Neutrophil (primary cell): ENCODE measurements at regions not wholly inside any gene's neighbourhood (a gene's known extent, or its start where the extent isn't known, plus 50 kb on each side); places are given as distances from the start of the nearest gene placed in this dataset.

Experiments used
- H3K27ac ChIP-seq: fragments of 200-600 bp; sonication (generic); 2 replicates; pipeline ENCODE4 v1.5.1; 2016; ENCODE audit warnings: mild to moderate bottlenecking, moderate library complexity
- H3K27me3 ChIP-seq: fragments of 200-600 bp; sonication (generic); 2 replicates; pipeline ENCODE4 v1.6.0; 2016; ENCODE audit warnings: mild to moderate bottlenecking
- H3K36me3 ChIP-seq: fragments of 200-600 bp; sonication (generic); 2 replicates; pipeline ENCODE4 v1.5.1; 2017
- H3K4me1 ChIP-seq, 2 experiments: fragments of 200-600 bp in 1 of 2; sonication (generic) in 1 of 2; 1 replicate in 1 of 2; 2 replicates in 1 of 2; pipeline versions ENCODE4 v1.5.1 to v1.6.1; 2013 to 2016; ENCODE audit warnings: low read depth in 1 of 2, low read length in 1 of 2, mild to moderate bottlenecking in 1 of 2, moderate library complexity in 1 of 2; ENCODE audit not compliant: control insufficient read depth in 1 of 2, insufficient read depth in 1 of 2
- H3K4me3 ChIP-seq, 2 experiments: fragments of 200-600 bp in 1 of 2; sonication (generic) in 1 of 2; 1 replicate in 1 of 2; 2 replicates in 1 of 2; pipeline ENCODE4 v1.5.1; 2013 to 2016; ENCODE audit warnings: low read depth in 1 of 2, low read length in 1 of 2, mild to moderate bottlenecking in 1 of 2, moderate library complexity in 1 of 2
- H3K9me3 ChIP-seq: fragments of 200-600 bp; sonication (generic); 2 replicates; pipeline ENCODE4 v1.5.1; 2016
- CTCF ChIP-seq: fragments of 200-600 bp; sonication (generic); IDR thresholded peaks from 2 replicates; pipeline ENCODE4 v1.5.1; 2016; ENCODE audit warnings: antibody characterized with exemption

- H3K27ac ChIP-seq: no peak overlapping the region
- no peaks in the 10 kb centered on the region for H3K9me3 ChIP-seq
- no peak for TF ChIP-seq CTCF
- no peaks in the 10 kb centered on the region for H3K36me3 ChIP-seq
- H3K4me1 ChIP-seq: no peaks in the 10 kb centered on the region
- peaks cover 3% of the 10 kb centered on the region for H3K27me3 ChIP-seq
- H3K4me3 ChIP-seq: no peak overlapping the region
These were observed 291.0 kb downstream of the PRDM2 start for GRCh38 chr1:13990939-13991338.

- H3K27me3 ChIP-seq: peaks cover 3% of the 10 kb centered on the region
- H3K9me3 ChIP-seq: no peaks in the 10 kb centered on the region
- no peak overlapping the region for H3K27ac ChIP-seq
- no peak overlapping the region for H3K4me3 ChIP-seq
- no peaks in the 10 kb centered on the region for H3K4me1 ChIP-seq
- TF ChIP-seq CTCF: no peak
- no peaks in the 10 kb centered on the region for H3K36me3 ChIP-seq
These were observed 292.7 kb downstream of the PRDM2 start for GRCh38 chr1:13992489-13993285.

- no peak for TF ChIP-seq CTCF
- no peak overlapping the region for H3K27ac ChIP-seq
- no peak overlapping the region for H3K4me3 ChIP-seq
- no peaks in the 10 kb centered on the region for H3K4me1 ChIP-seq
- no peaks in the 10 kb centered on the region for H3K9me3 ChIP-seq
- peaks cover 3% of the 10 kb centered on the region for H3K27me3 ChIP-seq
- no peaks in the 10 kb centered on the region for H3K36me3 ChIP-seq
These were observed 294.4 kb downstream of the PRDM2 start for GRCh38 chr1:13994386-13994785.

- Histone ChIP-seq H3K4me3 (no peak overlapping the region), H3K9me3 (no peaks in the 10 kb centered on the region), H3K4me1 (no peaks in the 10 kb centered on the region), H3K36me3 (no peaks in the 10 kb centered on the region), H3K27me3 (no peaks in the 10 kb centered on the region), H3K27ac (no peak overlapping the region)
- no peak for TF ChIP-seq CTCF
These were observed 296.3 kb downstream of the PRDM2 start for GRCh38 chr1:13996334-13996733.

GRCh38 chr1:14003552-14003951, 303.6 kb downstream of the PRDM2 start:
- H3K4me1 ChIP-seq: no peaks in the 10 kb centered on the region
- no peak overlapping the region for H3K4me3 ChIP-seq
- H3K27me3 ChIP-seq: no peaks in the 10 kb centered on the region
- no peaks in the 10 kb centered on the region for H3K9me3 ChIP-seq
- no peak for TF ChIP-seq CTCF
- no peak overlapping the region for H3K27ac ChIP-seq
- H3K36me3 ChIP-seq: no peaks in the 10 kb centered on the region
